ENCODE measurements at regions not wholly inside any gene's neighbourhood (a gene's known extent, or its start where the extent isn't known, plus 50 kb on each side); places are given as distances from the start of the nearest gene placed in this dataset.

GRCh38 chr20:21653628-21654027 is 51.8 kb upstream of the PAX1 start:
- in situ Hi-C loops (cut with MboI; ENCODE audit: low sequenced_read_pairs) (no loop called here), intact Hi-C loops (cut with micrococcal nuclease) (no loop called here), dilution Hi-C loops (cut with HindIII; ENCODE audit: low sequenced_read_pairs, unreplicated experiment) (no loop called here)
- Histone ChIP-seq H2BK5ac (ENCODE audit: low read depth, low read length, poor library complexity, severe bottlenecking) (no peak overlapping the region), H4K5ac (ENCODE audit: low read depth, low read length) (no peak overlapping the region), H3K9ac (ENCODE audit: low read depth, low read length) (no peak overlapping the region), H4K91ac (ENCODE audit: insufficient read depth, low read depth, low read length) (no peak overlapping the region), H2BK20ac (ENCODE audit: low read depth, low read length) (no peak overlapping the region), H3K14ac (replicated peaks; ENCODE audit: low read depth, low read length) (no peak overlapping the region), H3K23ac (ENCODE audit: low read depth, low read length) (no peak overlapping the region), H3K4ac (ENCODE audit: low read depth, low read length) (no peak overlapping the region), H2BK15ac (ENCODE audit: low read depth, low read length) (no peak overlapping the region), H3K4me1 (ENCODE audit: control insufficient read depth, insufficient read depth, low read length) (no peaks in the 10 kb centered on the region), H3K18ac (ENCODE audit: low read depth, low read length) (no peak overlapping the region), H4K20me1 (ENCODE audit: insufficient read depth, low read length) (no peaks in the 10 kb centered on the region), H3K27ac (ENCODE audit: insufficient read depth, low read length) (no peak overlapping the region), H3K4me3 (ENCODE audit: insufficient read depth, low read depth, low read length) (no peak overlapping the region), H2AK9ac (replicated peaks; ENCODE audit: low read depth, low read length, poor library complexity) (peak overlapping the region; percentile 28), H3K36me3 (ENCODE audit: control insufficient read depth, insufficient read depth, low read length) (no peaks in the 10 kb centered on the region), H4K8ac (ENCODE audit: low read depth in 2 of 2, low read length in 2 of 2) (no peak overlapping the region), H2AFZ (replicated peaks; ENCODE audit: low read length, poor library complexity) (no peak overlapping the region), H3K4me2 (ENCODE audit: low read depth, low read length) (no peak overlapping the region), H3K27me3 (ENCODE audit: control insufficient read depth, insufficient read depth, low read length) (no peaks in the 10 kb centered on the region), H2BK120ac (ENCODE audit: low read depth, low read length) (no peak overlapping the region), H3K56ac (ENCODE audit: extremely low read depth, insufficient read depth, low read length) (no peak overlapping the region), H2AK5ac (ENCODE audit: low read depth, low read length) (no peak overlapping the region), H3K9me1 (ENCODE audit: insufficient read depth, low read length) (no peaks in the 10 kb centered on the region), H3K9me3 (ENCODE audit: control insufficient read depth, insufficient read depth, low read length) (no peaks in the 10 kb centered on the region), H3K79me1 (ENCODE audit: low read depth in 1 of 2, low read length in 2 of 2) (no peaks in the 10 kb centered on the region)
- WGBS, 2 experiments (ENCODE audit: extremely low coverage in 2 of 2, insufficient read length in 1 of 2): 60% methylated on average over 1 of the region's 4 CpGs; no CpG with 5 or more reads in 1 of the 2 experiments
- DNase-seq (no peak), ATAC-seq (ENCODE audit: low read depth) (no peak)
- BruUV-seq (replicated peaks): no TSS peak
- POLR2A ChIA-PET (ENCODE audit: unreplicated experiment): no interaction called here
- no peak for TF ChIP-seq RFX5 (IDR thresholded peaks at IDR 0.05; ENCODE audit: low read depth, low read length)
- CTCF ChIA-PET: no interaction called here

All from IMR-90 (cell line).